Fibroblast of skin of abdomen (primary cell): ENCODE measurements at regions not wholly inside any gene's neighbourhood (a gene's known extent, or its start where the extent isn't known, plus 50 kb on each side); places are given as distances from the start of the nearest gene placed in this dataset.
A peak's percentile ranks its signal among the peaks of the same experiment; 100 is the strongest.
"Not testable (repeated sequence)": the region's sequence is repeated elsewhere in the genome, so short reads cannot be mapped to it uniquely, and the experiment has no call there.

Source experiments
- DNase-seq: peaks from one replicate; pipeline ENCODE4 v3.0.0-alpha.2; 2013

GRCh38 chr5:2378108-2378507 is 373.4 kb downstream of the IRX2 start:
- no peak for DNase-seq

GRCh38 chr5:2376486-2376885 is 375.0 kb downstream of the IRX2 start:
- no peak for DNase-seq

GRCh38 chr5:2375757-2376250 is 375.7 kb downstream of the IRX2 start:
- DNase-seq, result no peak

GRCh38 chr5:2375291-2375690 is 376.2 kb downstream of the IRX2 start:
- DNase-seq, result no peak

- DNase-seq, result no peak
Observed at GRCh38 chr5:2374703-2375102, 376.8 kb downstream of the IRX2 start.

- no peak for DNase-seq
Observed at GRCh38 chr5:2373631-2374030, 377.8 kb downstream of the IRX2 start.

GRCh38 chr5:2371419-2371710 is 380.1 kb downstream of the IRX2 start:
- DNase-seq, result no peak

- no peak for DNase-seq
Observed at GRCh38 chr5:2370626-2371418, 380.7 kb downstream of the IRX2 start.

GRCh38 chr5:2369178-2369577 is 382.3 kb downstream of the IRX2 start:
- DNase-seq, result no peak

GRCh38 chr5:2366816-2367215 is 384.7 kb downstream of the IRX2 start:
- no peak for DNase-seq

GRCh38 chr5:2357309-2357708 is 394.2 kb downstream of the IRX2 start:
- DNase-seq, result no peak

GRCh38 chr5:2355859-2356258 is 395.6 kb downstream of the IRX2 start:
- DNase-seq, result no peak

- no peak for DNase-seq
Observed at GRCh38 chr5:2353871-2354440, 397.5 kb downstream of the IRX2 start.

GRCh38 chr5:2353211-2353610 is 398.3 kb downstream of the IRX2 start:
- DNase-seq, result no peak

GRCh38 chr5:2352101-2352861 is 399.2 kb downstream of the IRX2 start:
- no peak for DNase-seq

- not testable (repeated sequence) for DNase-seq
Observed at GRCh38 chr5:2349768-2350167, 401.7 kb downstream of the IRX2 start.

GRCh38 chr5:2338686-2339085 is 412.8 kb downstream of the IRX2 start:
- no peak for DNase-seq

GRCh38 chr5:2335733-2336515 is 415.6 kb downstream of the IRX2 start:
- DNase-seq, result no peak

GRCh38 chr5:2335125-2335732 is 416.2 kb downstream of the IRX2 start:
- no peak for DNase-seq

- no peak for DNase-seq
Observed at GRCh38 chr5:2334719-2335118, 416.8 kb downstream of the IRX2 start.

GRCh38 chr5:2333291-2333690 is 418.2 kb downstream of the IRX2 start:
- peak; percentile 10 for DNase-seq

GRCh38 chr5:2332521-2332920 is 419.0 kb downstream of the IRX2 start:
- no peak for DNase-seq
